Right renal cortex interstitium (tissue), 3 donors: ENCODE measurements at regions not wholly inside any gene's neighbourhood (a gene's known extent, or its start where the extent isn't known, plus 50 kb on each side); places are given as distances from the start of the nearest gene placed in this dataset.
"Not testable (repeated sequence)": the region's sequence is repeated elsewhere in the genome, so short reads cannot be mapped to it uniquely, and the experiment has no call there.

ENCODE experiments used
- DNase-seq, 3 donors: peaks; one replicate each; pipeline ENCODE4 v3.0.0-alpha.2; 2013; ENCODE audit warnings: low read depth in 3 of 3, low spot score in 2 of 3

GRCh38 chr21:20016435-20017005 is 981.7 kb upstream of the NCAM2 start:
- DNase-seq = no peak

DNA sequence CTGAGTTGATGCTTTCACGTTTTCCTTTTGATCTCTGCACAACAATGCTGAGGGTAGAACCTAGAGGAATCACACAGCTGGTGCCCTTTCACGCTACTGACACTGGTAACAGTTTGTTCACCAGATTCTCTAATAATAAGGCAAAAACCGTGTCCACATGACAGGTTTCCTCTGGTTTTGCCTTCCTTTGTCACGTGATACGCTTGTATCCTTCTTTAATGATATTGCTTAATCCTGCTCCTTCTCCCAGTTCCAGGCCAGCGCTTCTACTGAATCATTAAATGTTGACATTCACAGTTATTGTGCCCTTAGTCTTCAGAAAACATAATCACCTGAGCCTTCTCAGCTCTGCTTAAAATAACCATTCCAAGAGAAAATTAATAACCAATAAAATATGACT is 978.2 kb upstream of the NCAM2 start:
- DNase-seq = no peak

GRCh38 chr21:20023193-20023592 is 975.0 kb upstream of the NCAM2 start:
- DNase-seq = no peak

DNA sequence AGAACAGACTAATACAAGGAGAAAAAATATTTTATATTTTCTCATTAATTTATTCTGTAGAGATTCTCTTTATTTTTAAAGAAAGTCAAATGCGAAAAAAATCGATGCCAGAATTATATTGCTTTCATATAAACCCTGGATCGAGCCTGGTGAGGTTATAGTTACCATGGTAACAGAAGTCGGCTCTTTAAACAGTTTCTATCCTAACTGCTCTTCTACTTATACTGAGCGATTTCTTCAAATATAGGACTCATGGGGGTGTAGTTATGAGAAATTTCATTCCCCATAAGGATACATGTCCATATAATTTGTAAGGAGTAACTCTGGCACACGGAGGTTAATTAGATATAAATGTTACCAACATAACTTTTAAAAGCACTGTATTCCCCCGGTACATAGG is 973.5 kb upstream of the NCAM2 start:
- DNase-seq = no peak

DNA sequence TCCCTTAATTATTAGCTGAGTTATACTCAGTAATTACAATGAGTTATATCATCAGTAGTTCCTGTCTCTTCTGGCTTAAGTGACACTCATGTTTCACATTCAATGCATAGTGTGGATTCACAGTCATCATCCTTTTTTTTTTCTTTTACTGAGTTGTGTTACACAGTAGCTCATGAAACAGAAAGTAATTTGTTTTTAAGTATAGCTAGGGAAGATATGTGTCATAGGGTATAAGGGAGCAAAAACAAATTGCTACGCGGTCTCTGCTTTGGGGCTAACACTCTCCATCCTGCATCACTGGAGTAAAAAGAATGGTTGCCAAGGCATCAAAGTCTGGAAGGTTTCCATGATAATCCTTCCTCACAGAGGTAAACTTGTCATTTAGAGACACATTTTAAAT is 971.7 kb upstream of the NCAM2 start:
- DNase-seq = no peak

- DNase-seq = no peak
These were observed 967.8 kb upstream of the NCAM2 start for GRCh38 chr21:20030390-20030789.

- no peak for DNase-seq
These were observed 966.4 kb upstream of the NCAM2 start for GRCh38 chr21:20031807-20032206.

- DNase-seq = no peak
These were observed 957.4 kb upstream of the NCAM2 start for GRCh38 chr21:20040768-20041167.

DNA sequence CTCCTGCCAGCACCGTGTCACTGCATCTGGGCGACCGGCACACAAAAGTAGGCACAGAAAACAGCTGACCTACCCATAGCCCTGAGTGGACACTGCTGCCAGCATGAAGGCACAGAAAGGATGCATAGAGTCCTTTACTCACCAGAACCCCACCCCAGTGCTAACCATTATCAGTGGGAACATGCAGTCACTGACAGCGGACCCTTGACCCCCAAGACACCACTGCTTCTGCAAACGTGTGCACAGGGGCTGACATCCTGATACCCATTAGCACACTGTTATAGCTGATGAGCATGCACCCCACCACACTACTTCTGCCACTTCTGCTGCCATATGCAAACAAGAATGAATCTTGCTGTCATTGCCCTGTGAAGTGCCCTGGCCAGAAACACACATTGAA is 953.0 kb upstream of the NCAM2 start:
- no peak for DNase-seq

DNA sequence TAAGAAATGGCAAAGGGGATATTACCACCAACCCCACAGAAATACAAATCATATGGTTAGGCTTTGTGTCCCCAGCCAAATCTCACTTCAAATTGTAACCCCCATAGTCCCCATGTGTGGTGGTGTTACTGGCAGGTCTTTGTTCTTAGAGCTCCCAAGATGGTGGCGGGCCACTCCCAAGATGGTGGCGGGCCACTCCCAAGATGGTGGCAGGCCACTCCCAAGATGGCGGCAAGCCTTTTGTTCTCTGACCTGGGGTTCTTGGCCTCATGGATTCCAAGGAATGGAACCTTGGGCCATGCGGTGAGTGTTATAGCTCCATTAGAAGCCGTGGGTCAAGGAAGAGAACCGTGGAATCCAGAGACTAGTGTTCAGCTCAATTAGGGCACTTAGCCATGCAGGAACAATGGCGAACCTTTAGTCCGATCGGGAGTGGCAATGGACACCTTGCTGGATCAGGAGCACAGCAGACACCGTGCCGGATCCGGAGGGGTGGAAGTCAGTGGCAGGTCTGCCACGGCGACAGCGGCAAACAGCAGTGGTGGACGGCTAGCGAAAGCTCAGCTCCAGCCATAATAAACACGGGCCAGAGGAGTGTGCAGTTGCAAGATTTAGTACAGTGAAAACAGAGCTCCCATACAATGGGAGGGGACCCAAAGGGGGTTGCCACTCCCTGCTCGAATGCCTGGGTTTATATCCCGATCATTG is 949.9 kb upstream of the NCAM2 start:
- not testable (repeated sequence) for DNase-seq

- no peak for DNase-seq
These were observed 914.9 kb upstream of the NCAM2 start for GRCh38 chr21:20083336-20083735.

DNA sequence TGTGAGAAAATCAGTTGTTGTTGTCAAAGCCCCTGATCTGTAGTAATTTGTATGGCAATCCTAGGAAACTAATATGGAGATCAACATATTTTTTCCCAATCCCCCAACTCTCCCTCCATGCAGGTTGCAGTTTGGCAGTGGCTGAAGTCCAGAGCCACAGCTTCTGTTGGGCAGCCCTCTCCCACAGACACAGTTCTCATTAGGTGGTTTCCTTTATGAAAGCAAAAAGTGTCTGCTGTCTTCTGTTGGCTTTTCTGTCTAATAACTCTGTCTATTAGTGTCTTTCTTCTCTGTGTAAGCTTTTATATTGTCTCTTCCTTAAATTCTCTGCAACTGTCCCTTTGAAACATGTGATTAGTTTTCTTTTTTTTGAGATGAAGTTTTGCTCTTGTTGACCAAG is 914.3 kb upstream of the NCAM2 start:
- DNase-seq = no peak

- DNase-seq = no peak
These were observed 911.7 kb upstream of the NCAM2 start for GRCh38 chr21:20086508-20086907.

DNA sequence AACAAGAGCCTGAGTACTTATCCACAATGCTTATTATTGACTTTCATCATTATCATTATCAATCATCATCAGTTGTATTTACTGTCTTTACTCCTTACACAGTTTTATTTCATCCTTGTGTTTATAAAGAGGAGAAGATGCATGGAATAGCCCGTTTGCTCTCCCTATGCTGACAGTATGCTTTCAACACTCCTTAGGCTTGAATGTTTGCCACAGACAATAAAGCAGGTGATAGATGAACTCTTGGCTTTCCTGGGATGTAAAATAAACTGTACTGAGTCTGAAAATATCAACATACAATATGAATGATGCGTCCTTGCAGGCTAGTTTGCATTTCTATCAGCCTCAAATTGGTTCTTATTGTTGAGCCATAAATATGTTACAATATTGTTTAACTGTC is 891.8 kb upstream of the NCAM2 start:
- DNase-seq = no peak

DNA sequence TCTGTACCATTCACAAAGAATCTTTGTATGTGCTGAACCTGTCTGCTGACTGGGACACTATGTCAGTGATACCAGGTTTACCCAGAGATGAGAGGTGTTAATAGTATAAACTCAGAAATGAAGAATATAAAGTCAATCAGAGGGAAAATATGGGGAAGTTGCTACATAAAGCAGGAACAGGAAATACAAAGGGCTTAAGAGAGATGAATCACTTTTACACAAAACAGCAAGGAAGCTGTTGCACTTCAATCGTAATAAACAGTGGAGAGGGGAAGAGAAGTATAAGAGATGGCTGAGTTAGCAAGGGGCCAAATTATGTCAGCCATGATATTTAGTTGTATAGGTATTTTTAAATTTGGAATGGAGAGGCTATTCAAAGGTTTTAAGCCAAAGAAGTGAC is 890.2 kb upstream of the NCAM2 start:
- DNase-seq = no peak

GRCh38 chr21:20108976-20109540 is 889.2 kb upstream of the NCAM2 start:
- no peak for DNase-seq

DNA sequence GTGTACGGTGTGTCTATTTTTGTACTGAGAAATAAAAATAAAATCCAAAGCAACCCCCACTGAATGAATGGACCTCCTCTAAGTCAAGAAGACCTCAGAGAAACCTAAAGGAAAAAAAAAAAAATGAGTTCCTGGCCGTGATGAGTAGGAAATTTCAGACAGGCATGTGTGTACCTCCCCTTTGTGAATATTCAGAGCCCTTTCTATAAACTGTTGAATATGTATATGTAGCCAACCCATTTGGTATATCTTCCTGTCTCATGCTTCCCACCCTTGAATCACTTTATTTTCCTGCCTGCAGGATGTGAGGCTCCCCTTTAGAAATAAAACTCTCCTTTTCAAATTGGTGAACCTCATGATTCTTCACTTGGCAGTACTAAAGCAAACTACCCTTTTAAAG is 887.8 kb upstream of the NCAM2 start:
- DNase-seq = no peak

DNA sequence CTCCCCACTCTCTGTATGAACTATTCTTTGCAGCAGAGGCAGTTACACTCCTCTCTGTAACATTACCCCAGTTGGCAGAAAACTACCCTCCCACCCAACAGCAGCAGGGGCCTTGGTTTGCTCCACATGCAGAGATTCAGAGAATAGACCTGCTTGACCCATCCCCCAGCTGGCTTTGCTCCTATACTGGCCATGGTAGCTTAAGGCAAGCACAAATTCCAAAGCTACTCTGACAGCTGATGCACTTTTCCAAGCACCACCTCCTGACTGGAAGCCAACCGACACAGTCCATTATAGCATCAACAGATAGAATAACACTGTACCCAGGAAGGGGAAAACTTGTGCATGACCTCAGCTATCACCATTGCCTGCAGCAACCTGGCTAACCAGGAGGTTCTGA is 846.5 kb upstream of the NCAM2 start:
- DNase-seq = no peak

DNA sequence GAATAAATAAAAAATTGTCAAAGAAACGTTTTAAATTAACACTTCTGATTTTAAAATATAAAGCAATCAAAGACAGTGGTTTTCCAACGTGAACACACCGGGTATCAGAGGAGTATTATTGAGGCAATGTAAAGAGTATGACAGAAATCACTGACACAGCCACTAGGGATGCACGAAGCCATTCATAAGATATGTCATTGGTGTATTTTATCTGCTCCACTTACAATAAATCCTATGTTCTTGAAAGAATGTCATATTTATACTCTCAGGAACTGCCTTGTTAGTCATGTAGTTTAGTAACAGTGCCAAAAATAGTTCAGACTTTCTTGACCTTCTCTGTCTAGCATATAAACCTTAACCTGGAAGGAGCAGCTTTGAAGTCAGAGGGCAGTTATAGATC is 835.0 kb upstream of the NCAM2 start:
- no peak for DNase-seq

- DNase-seq = no peak
These were observed 831.1 kb upstream of the NCAM2 start for GRCh38 chr21:20167059-20167458.

GRCh38 chr21:20169812-20170576 is 828.2 kb upstream of the NCAM2 start:
- no peak for DNase-seq

DNA sequence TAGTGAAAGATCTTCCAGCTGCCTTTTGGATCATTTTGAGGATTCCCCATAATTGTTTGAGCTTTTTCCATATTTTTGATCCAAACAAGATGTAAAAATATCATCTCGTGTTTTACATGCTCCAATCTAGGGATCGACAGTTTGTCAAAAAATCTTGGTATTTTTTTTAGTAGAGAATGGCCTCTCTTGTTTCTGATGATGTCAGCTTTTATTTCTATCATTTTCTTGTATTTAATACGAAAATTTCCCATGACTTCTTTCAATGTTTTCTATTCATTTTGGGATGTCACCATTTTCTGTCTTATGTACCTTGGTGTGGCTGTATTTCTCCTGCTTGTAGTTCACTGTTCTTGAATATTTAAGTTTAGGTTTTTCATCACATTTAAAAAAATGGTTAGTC is 812.0 kb upstream of the NCAM2 start:
- DNase-seq = no peak
